Stimulated activated CD4-positive, alpha-beta T cell treated with anti-CD3 and anti-CD28 coated beads, Interleukin-4, amount 100 ng/mL, for 48 hours (primary cell): ENCODE measurements at regions not wholly inside any gene's neighbourhood (a gene's known extent, or its start where the extent isn't known, plus 50 kb on each side); places are given as distances from the start of the nearest gene placed in this dataset.

ENCODE experiments used
- DNase-seq, 2 donors: peaks; one replicate each; pipeline ENCODE4 v3.0.0-alpha.2; 2020; ENCODE audit warnings: low read depth in 2 of 2

DNA sequence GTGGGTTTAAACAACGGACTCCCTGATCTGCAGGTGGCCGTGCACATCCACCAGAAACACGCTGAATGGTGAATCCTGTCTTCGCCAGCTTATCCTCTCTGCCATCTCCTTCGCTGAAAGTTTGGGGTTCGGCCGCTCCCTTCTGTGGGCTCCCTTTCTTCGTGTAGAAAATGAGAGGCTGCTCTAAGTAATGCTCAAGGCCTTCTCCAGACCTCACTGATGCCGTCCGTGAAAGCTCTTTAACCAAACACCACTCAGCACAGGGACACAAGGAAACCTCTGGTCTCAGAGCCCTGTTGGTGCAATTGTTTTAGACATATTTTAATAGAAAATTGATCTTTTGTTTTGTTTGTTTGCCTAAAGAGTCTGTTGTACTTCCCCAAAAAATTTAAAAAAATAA is 596.5 kb downstream of the IRX1 start:
- no peak for DNase-seq

DNA sequence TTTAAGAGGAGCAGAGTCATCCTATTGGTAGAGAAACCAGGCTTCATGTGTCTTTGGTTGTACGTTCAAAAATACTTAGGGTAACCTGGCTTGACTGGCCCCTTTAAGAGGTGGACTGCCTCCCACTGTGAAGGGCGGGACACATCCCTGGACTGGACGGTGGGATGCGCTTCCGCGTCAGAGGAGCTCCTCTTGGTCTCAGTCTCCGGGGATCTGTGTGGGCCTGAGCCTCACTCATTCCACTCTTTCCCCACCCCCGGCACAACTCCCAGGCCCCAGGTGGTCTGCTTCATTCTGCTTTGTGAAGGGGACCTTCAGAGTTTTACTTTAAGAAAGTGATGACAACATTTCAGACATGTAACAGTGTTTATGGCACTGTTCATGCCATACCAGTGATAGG is 601.1 kb downstream of the IRX1 start:
- no peak for DNase-seq

DNA sequence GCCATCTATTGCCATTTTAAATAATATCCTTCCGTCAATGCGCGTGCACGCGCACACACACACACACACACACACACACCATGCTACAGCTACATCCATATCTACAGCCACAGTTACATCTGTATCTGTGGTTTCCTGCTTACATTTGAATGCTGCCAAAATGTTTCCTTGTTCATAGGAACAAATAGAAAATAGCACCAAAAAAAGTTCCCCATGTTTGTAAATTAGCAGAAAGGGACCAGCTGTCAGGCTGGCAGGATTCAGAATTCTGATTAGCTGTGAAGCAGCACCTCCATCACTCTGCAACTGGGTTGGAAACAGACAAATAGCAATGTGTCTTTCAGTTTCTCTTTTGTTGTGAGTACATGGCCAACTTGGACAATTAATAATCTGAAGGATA is 601.5 kb downstream of the IRX1 start:
- no peak for DNase-seq

DNA sequence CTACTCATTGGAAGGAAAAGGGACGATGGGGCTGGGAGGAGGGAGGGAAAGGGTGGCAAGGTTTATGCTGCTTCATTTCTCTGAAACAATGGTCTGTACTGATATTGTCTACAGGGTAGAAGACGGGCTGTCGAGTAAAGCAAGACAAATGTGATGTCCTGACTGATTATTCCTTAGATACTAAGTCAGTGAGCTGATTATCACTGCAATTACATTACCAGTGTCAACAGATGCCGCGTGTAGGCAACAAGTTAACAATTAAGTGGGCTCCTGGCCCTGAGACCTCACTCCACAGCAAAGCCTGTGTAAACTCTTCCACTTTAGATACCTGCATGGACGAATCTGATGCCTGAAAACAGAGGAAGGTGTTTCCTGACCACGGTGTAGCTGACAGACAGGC is 602.8 kb downstream of the IRX1 start:
- no peak for DNase-seq

DNA sequence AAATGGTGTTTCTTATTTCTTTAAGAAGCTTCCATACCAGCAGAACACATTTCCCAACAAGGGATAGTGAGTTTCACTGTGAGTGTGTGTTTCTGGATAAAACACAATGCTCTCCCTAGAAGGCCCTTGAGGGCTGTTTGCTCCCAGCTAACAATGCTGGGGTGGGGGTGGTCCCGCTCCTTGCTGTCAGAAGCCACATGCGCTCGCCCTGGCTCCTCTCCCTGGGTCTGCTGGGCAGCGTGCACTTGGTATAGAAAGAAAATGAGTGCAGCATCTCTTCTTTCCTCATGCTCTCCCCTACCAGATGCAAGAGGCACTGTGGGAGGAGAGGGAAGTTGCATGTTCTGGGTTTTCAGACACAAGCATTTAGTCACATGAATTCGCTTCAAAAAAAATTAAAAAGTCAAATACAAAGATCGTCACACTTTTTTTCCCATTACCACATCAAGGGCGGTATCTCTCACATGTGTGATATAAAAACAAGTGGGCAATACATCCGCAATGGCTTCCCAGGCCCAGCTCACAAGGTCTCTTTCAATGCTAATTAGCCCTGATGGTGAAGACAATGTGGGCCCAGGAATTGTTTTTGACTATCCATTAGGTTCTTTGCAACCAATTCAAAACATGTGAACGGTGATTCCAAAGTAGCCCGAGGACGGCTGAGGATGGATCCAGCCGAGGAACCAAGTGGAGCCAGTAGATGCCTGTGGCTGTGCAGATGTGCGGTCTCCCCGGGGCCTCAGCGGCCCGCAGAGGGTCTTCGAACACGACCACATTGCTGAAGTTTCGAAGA is 603.6 kb downstream of the IRX1 start:
- DNase-seq = no peak

DNA sequence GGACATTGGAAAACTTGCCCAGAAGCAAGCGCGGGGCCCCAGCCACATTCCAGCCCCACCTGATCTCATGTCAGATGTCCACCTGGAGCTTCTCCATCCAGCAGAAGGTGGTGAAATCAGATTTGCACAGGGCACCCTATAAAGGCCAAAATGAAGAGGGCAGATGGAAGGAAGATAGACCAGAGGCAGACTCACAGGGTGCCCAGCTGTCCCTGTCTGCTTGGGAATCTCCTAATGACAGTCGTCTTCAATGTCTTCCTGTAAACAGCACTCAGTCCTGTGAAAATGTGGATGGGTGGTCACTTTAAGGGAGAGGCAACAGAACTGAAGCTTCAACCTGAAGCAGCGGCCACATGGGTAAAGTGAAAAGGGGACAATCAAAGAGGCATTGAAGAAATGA is 607.5 kb downstream of the IRX1 start:
- no peak for DNase-seq

DNA sequence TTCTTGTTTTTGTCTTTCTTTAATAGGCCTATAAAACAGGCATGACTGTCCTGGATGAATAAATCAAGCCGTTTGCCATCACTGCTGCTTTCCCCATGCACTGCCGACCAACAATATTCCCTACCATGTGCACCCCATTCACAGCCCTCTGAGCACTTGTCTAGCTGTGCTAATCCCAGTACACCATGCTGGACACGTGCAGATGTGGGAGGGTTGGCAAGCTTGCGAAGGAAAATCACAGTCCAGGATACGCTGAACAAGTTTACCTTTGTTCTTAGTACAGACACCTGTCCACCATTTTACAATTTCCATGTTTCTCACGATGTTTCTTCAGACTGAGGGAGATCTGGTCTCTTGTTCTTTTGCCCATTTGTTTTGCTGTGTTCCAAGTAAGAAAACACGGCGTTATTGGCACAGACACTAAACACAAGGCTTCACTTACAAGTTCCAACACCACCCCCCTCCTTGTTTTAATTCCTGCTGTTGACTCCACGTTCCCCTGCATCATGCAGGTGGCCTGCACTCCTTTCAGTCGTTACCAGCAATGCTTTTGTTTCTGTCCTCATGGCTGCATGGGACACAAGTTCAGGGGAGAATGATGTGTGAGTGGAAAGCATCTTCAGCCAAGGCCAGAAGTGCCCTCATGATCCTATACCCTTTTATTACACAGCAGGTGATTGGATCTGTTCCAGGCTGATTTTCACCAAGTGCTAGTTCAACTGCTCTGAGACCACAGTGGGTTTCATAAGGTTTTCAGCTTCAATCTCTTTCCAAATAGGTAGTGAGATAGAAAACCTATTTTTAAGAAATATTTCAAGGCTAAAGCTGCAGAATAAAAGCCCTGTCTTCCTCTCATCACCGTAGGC is 608.9 kb downstream of the IRX1 start:
- no peak for DNase-seq

DNA sequence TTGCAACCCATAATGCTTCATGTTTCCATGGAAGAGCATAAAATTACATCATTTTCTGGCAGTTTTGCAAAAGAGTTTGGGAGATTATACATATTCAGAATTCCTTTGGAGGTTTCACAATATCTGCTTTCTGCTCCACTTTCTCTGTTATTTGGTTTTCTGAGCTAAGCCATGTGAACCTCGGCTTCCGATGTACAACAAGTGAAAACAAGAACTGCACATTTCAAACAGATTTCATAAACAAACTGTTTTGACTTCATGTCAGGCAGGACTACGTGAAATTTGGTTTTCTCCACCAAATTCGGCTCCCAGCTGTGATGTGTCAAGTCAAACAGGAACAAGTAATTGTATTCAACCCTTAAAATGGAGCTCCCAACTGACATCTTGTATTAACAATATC is 609.8 kb downstream of the IRX1 start:
- DNase-seq = no peak

DNA sequence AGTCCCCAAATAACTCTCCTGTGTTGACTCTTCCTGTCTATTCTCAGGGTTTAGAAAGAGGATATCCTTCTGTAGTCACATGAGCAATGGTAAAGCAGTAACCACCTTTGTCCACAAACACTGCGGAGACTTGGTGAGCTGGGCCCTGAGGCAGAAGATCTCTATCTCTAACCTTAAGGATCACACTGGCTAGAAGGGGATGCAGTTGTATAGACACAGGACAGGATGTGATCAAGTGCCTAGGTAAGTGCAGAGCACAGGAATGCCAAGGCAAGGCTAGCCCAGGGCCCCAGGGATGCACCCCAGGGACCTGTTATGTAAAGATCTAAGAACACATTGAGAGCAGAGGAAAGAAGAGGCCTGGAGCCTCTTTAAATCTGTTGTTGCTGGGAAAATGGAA is 610.5 kb downstream of the IRX1 start:
- no peak for DNase-seq

DNA sequence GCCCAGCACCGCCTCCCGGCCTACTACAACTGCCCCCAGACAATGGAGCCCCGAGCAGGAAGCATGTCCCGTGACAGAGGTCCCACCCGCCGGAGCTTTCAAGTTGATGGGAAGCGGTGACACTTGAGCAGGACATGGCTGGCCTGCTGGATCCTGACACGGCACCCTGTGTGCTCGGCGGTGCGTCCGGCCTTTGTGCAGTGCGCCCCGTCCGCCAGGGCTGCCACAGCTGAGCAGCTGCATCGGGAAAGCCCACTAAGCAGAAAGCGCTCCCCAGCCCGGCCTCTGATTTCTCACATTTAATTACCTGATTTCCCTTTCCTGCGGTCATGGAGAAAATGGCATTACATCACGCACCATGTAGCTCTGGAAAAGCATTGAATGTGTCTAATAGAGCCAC is 611.9 kb downstream of the IRX1 start:
- no peak for DNase-seq

DNA sequence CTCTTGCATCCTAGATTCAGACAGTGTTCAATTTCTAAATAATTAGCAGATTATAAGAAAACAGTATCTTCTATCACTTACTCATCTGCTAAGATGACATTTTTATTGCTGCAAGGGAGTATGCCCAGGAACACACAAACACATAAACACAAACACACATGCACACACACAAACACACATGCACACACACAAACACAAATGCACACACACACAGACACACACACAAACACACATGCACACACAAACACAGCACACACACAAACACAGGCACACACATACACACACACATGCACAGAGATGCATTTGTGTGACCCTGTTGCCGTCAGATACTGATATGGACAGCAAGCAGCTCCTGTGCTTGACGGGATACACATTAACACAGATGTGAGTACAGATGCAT is 612.9 kb downstream of the IRX1 start:
- DNase-seq = no peak

DNA sequence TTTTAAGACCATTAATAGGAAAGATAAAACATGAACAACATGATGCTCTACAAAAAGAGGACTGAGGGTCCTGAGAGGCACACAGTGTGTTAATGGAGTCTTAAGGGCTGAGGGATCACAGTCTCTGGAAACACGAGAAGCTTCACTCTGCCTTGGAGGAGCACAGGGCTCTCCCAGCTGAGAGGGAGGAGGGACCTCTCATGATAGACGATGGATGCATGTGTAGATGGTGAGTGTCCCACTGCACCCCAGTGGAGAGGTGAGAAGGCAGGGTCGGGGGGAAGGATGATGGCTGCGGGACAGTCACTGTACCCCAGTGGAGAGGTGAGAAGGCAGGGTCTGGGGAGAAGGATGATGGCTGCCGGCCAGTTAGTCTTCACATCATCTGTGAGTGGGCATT is 613.4 kb downstream of the IRX1 start:
- no peak for DNase-seq

DNA sequence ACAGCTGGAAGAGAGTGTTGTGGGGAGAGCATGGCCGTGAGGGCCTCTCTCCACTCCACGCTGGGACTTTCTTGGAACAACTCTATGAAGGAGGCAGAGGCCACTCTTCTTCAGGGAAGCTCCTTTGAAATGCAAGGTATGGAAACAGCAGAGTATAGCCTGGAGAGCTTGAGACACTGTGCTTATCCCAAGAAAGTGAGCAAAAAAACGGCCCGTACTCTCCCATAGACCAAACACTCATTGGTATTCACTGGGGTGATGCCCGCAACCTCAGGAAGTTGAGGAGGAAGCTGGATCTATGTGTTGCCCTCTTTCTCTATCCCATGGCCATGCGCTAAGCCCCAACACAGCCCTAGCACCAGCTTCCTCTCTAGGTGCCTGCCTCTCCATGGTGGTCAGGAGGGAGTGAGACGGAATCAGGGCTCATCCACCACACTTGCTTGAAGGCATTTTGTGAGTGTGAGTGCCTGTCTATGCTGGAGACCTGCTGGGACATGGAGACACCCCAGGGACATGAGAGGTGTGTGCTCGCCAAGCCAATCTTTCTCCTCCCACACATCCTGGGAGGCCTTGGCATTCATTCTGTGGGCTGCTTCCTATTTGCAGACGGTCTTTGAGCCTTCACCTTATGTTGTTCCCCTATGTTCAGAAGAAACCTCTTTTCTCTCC is 616.6 kb downstream of the IRX1 start:
- no peak for DNase-seq

DNA sequence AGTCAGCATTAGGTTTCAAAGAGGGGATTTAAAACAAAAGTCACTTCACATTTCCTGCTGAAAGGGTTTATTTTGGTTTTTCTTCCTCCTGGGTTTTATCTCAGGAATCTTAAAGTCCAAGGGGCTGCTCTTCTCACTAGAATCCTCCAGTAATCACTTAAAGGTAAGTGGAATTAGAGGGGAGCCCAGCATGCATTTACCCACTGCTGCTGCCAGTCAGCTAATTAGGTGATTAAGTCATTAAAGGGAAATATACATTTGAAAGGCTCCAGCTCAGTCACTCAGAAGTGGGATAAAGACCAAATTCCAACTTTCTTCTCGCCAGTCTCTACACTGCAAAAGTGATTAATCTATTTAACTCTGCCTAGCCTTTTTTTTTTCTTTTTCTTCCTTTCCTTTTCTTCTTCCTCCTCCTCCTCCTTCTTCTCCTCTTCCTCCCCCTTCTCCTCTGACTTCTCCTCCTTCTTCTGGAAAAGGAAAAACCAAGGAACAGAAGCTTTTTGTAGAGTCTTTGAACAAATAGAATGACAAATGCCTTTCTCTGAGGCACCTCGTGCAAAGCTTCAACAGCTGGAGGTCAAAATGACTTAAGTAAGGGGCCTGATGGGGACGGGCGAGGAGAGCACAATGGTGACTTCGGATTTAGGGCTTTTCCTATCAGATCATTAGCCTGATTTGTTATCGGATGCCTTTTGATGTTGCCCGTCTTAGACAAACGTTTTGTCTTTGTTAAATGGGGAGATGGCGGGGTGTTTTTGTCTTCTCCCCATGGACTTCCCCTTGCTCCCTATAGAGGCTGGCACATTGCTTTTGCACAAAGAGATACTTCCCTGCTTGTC is 617.6 kb downstream of the IRX1 start:
- no peak for DNase-seq

DNA sequence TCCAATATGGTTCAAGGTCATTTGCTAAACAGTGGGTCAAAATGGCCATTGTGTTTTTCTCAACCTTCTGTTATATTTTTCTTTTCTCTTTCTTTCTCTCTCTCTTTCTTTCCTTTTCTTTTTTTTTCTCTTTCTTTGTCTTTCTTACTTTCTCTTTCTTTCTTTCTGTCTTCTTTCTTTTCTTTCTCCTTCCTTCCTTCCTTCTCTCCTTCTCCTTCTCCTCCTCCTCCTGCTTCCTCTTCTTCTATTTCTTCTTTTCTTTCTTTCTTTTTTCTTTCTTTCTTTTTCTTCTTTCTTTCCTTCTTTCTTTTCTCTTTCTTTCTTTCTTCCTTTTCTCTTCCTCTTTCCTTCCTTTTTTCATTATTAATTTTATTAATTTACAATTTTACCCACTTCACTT is 619.5 kb downstream of the IRX1 start:
- no peak for DNase-seq

DNA sequence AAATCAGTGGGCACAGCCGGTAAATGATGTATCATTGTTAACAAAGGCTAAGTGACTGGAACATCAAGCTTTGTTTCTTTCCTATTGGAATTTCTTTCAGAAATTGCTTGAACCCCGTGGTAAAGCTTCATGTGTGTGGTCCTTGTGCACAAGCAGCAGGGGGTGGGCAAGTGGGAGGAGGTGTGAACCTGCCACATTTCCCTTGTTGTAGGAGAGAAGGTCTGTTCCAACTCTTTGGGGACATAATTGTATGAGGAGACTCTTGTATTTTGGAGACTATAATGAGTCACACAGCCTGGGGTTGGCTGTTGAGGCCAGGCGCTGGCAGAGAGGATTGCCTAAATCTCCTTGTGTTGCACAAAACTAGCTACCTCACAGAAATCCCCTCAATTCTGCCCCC is 620.5 kb downstream of the IRX1 start:
- DNase-seq = no peak

DNA sequence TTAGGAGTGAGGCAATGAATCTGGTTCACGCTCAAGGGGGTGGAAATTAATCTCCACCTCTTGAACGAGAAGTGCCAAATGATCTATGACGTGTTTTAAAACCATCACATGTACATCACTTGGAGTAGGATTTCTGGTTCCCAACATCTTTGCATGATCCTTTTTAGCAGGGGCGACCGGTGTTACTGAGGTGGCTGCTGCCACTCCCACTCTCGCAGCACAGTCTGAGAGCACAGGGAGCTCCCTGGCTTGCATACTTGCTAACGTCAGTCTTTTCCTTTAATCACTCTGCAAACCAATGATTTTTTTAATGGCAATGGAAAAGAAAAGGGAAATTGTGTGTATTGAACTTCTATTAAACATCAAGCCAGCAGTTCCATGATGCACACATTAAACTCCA is 624.4 kb downstream of the IRX1 start:
- DNase-seq = no peak

DNA sequence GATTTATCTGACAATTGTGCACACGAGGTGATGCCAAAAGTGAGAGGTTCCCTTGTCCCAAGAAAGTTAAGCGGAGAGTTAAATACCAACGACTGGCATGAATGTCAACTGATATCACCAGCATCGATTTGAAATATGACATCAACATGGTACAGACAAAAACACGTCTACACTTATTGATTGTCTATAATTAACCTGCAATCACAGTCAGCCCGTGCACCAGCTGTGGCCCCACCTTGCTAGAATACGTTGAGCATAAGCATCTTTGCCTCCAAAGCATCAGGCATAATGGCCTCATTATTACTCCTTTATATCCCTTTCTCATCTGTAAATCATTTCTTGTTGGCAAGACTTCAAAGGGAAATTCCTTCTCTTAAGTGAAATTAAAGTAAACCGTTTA is 625.4 kb downstream of the IRX1 start:
- no peak for DNase-seq

DNA sequence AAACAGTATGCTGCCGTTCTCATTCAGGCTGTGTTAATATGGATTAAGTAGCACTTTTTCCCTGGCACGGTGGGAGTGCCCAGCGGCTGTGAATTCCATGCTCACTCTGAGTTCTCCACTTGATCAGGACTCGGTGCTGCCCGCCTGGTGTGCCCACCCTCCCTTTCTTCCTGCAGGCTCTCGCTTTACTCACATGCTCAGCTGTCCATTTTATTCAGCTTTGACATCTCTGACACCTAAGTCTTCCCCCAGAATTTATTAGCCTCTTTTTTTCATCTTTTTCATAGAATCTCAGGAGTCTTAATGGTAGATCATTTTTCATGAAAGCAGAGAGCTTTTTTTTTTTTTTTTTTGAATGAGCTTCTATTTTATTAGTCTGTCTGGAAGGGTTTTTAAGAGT is 626.5 kb downstream of the IRX1 start:
- DNase-seq = no peak

DNA sequence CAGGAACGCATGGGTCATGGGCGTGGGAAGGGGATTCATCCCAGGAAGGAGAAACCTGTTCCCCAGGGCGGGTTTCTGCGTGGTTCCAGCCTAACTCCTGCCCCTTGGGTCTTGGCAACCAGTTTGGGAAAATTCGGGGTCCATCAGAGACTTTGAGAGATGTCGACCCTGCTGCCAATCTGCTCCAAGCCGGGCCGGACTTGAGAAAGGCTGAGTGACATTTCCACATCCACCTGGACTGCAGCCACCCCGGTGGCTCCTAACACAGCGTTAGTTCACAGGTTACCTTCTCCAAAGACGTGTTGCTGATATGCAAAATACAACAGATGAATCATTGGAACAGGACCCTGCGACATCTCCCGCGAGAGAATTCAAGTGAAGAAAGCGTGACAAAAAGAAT is 627.2 kb downstream of the IRX1 start:
- no peak for DNase-seq

DNA sequence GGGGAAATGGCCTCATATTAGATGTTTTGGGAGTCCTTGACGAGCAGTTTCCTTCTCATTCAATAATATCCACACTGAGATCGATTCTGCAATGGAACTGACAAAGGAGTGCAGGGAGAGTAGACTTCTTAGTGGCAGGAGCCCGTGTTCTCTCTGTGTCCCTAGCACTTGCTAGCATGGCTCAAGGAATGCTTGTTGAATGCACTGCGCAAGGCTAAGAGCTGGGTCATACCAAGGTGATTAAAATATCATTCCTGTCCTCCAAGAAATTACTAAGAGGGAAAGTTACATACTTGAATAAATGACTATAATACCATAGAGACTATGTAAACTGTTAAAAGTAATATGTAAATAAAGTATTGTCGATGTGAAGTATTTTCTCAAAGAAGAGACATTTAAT is 630.1 kb downstream of the IRX1 start:
- DNase-seq = no peak

DNA sequence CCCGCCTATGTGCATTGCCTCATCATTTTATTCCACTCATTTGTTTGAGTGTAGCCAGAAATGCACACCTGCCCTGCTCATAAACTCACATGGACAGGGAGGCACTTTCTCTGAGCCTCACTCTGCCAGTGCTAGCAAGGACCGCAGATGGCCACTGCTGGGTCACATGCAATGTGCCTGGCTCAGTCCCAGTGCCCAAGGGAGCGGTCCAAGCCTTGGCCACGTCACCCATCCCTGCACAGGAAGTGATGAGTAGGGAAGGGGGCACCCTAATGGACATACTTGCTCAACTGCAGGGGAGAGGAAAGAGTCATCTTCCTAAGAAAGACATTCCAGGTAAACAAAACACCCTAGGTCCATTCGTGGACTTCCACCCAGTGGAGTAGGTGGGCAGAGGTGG is 630.9 kb downstream of the IRX1 start:
- DNase-seq = no peak
